GM10266 (cell line): ENCODE measurements at regions not wholly inside any gene's neighbourhood (a gene's known extent, or its start where the extent isn't known, plus 50 kb on each side); places are given as distances from the start of the nearest gene placed in this dataset.

Experiments used
- DNase-seq: peaks from one replicate; pipeline ENCODE4 v3.0.0; 2012; ENCODE audit errors: extremely low spot score
- TF ChIP-seq, protein P1 (sequence below): IDR thresholded peaks from 2 replicates; pipeline ENCODE4 v1.5.1; 2012; ENCODE audit warnings: mild to moderate bottlenecking, low read depth; ENCODE audit not compliant: control insufficient read depth, insufficient read depth; ENCODE audit errors: missing control alignments

DNA sequence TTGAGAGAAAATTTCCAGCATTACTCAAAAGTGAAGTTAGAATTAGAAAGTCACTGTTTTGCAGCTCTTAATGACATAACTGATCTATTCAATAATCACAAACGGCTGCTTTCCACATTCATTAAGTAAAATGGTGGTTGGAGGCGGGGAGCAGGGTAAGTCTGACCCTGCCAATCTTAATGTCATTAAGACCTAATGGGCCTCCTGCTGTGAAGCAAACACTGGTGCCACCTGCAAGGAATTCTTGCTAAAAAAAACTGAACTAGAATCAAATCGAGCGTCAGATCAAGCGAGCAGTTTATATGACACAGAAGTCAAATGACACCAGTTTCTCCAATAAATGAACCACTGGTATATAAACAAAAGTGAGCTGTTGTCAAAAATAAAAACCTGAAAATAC, 351.5 kb downstream of the BRD1 start:
- TF ChIP-seq, protein P1, sequence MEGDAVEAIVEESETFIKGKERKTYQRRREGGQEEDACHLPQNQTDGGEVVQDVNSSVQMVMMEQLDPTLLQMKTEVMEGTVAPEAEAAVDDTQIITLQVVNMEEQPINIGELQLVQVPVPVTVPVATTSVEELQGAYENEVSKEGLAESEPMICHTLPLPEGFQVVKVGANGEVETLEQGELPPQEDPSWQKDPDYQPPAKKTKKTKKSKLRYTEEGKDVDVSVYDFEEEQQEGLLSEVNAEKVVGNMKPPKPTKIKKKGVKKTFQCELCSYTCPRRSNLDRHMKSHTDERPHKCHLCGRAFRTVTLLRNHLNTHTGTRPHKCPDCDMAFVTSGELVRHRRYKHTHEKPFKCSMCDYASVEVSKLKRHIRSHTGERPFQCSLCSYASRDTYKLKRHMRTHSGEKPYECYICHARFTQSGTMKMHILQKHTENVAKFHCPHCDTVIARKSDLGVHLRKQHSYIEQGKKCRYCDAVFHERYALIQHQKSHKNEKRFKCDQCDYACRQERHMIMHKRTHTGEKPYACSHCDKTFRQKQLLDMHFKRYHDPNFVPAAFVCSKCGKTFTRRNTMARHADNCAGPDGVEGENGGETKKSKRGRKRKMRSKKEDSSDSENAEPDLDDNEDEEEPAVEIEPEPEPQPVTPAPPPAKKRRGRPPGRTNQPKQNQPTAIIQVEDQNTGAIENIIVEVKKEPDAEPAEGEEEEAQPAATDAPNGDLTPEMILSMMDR: no peak
- no peak for DNase-seq

GRCh38 chr22:49475253-49475652, 352.4 kb downstream of the BRD1 start:
- DNase-seq: no peak
- TF ChIP-seq, protein P1: no peak

- DNase-seq: no peak
- TF ChIP-seq, protein P1: no peak
Observed at GRCh38 chr22:49473286-49473685, 354.4 kb downstream of the BRD1 start.

DNA sequence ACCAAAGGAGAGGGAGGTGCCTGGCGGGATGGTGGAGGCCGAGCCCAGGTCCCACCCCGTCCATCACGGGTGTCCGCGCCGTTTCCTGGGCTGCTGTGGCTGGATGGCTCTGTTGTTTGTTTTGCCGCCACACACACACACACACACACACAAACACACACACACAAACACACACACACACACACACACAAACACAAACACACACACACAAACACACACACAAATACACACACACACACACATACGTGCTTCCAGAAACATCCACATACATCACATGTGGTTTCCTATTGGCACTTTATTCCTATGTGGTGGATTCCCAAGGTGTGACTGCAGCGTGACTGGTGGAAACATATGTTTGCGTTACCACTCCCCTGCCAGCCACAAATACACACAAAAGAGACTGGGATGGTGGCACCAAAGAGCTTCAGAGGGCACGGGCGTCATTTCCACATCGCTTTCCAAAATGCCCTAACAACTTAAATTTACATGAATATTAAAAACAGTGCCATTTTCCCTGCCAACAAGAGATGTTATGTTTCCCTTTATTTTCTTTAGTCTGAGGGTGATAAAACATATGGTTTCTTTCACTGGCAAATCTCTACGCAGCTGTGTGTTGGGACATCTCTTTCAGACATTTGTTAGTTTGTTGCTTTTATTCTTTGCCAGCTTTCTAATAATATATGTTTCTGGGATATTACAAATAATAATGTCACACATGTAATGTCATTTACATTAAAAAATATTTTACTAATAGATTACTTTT, 356.8 kb downstream of the BRD1 start:
- TF ChIP-seq, protein P1: no peak
- no peak for DNase-seq

GRCh38 chr22:49469896-49470740, 357.6 kb downstream of the BRD1 start:
- TF ChIP-seq, protein P1: no peak
- no peak for DNase-seq

DNA sequence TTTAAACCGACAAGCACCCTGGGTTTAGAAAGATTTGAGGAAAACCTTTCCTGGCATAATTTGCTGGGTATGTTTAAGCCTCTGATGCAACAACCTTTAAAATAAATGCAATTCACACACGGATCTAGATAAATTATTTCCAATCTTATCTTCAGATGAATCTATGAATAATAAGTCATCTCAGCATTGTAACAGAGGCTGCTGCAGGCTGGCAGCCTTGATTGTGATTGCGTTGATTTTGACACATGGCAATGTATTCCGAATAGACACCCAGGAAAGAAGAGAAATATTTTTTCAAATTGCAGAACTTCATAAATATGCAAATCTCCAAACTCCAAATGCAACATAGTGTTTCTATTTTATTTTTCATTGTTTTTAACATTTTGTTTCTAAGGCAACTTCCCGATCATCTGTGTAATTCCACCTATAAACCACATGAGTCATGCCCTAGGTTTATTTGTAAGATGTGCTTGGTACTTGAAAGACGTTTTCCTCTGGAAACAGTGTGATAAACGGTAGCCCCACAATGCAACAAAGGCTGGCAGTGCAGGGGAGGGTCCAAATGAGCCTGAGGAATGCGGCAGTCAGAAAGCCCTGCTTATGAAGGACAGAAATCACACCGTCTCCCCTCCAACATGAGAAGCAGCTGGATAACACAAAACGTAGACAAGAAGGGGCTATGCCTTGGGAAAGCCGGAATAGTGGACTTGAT, 359.0 kb downstream of the BRD1 start:
- no peak for DNase-seq

More for the DNA sequence above, 359.0 kb downstream of the BRD1 start:
- TF ChIP-seq, protein P1: no peak
